Breast epithelium (tissue), 4 donors: ENCODE measurements at regions not wholly inside any gene's neighbourhood (a gene's known extent, or its start where the extent isn't known, plus 50 kb on each side); places are given as distances from the start of the nearest gene placed in this dataset.

Source experiments
- DNase-seq, 2 donors: peaks; one replicate each; pipeline ENCODE4 v3.0.0-alpha.2; 2019; ENCODE audit warnings: low spot score in 2 of 2
- H3K27ac ChIP-seq, 2 donors: fragments of 200-600 bp; sonication (generic) in 1 of 2; one replicate each; pipeline ENCODE4 v1.5.1; 2016 to 2019; ENCODE audit warnings: mild to moderate bottlenecking in 1 of 2
- H3K27me3 ChIP-seq, 2 donors: fragments of 200-600 bp; sonication (generic) in 1 of 2; one replicate each; pipeline versions ENCODE4 v1.5.1 to v1.6.0; 2017 to 2019; ENCODE audit warnings: control low read depth in 1 of 2, mild to moderate bottlenecking in 1 of 2
- H3K36me3 ChIP-seq: fragments of 200-600 bp; one replicate; pipeline ENCODE4 v1.5.1; 2019
- H3K4me1 ChIP-seq, 2 donors: fragments of 200-600 bp; sonication (generic); one replicate each; pipeline ENCODE4 v1.5.1; 2016 to 2019; ENCODE audit warnings: control low read depth in 1 of 2
- H3K4me3 ChIP-seq, 3 donors: fragments of 200-600 bp; sonication (generic); 1 replicate in 2 of 3; 2 replicates in 1 of 3; pipeline ENCODE4 v1.5.1; 2016 to 2019; ENCODE audit warnings: mild to moderate bottlenecking in 3 of 3, moderate library complexity in 2 of 3
- H3K9me3 ChIP-seq, 2 donors: fragments of 200-600 bp; sonication (generic) in 1 of 2; one replicate each; pipeline ENCODE4 v1.5.1; 2016 to 2019; ENCODE audit warnings: control low read depth in 1 of 2
- POLR2A ChIP-seq: fragments of 450-650 bp; IDR thresholded peaks from one replicate; pipeline ENCODE4 v1.6.1; 2016; ENCODE audit warnings: antibody characterized with exemption, mild to moderate bottlenecking, moderate library complexity
- POLR2AphosphoS5 ChIP-seq, 3 donors: sonication (generic); formaldehyde crosslinking; IDR thresholded peaks; one replicate each; pipeline ENCODE4 v1.6.1; 2017; ENCODE audit warnings: antibody characterized with exemption in 3 of 3
- intact Hi-C: fragments of 100-400 bp; cut with DNase I; formaldehyde crosslinking; loops from one replicate; pipeline ENCODE4 v1.15.1; 2023; ENCODE audit warnings: low total_unique reads
- TF ChIP-seq, protein P1 (sequence below), 3 donors: fragments of 450-650 bp; IDR thresholded peaks; one replicate each; pipeline ENCODE4 v1.5.1; 2016 to 2017; ENCODE audit warnings: antibody characterized with exemption in 3 of 3, mild to moderate bottlenecking in 3 of 3, moderate library complexity in 3 of 3

DNA sequence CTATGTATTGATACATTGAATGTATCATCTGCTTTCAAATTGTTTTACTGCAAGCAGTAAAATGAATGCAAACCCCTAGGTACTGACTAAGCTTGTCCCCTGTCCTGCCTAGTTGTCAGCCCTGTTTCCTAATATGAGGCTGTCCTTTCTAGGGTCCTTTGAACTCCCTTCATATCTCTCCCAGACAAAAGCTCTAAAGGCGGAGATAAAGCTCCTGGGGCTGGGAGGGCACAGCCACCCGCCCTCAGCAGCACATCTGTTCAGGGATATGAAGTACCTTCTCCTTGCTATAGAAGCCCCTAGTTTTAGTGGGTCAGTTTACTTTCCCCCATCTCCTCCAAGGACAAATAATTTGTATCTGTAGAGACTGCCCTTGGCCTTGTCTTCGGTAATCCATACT lies 93.1 kb upstream of the ETS2 start:
- no peak for DNase-seq
- no peaks in the 10 kb centered on the region for H3K9me3 ChIP-seq
- no peak for TF ChIP-seq POLR2A
- TF ChIP-seq, protein P1, sequence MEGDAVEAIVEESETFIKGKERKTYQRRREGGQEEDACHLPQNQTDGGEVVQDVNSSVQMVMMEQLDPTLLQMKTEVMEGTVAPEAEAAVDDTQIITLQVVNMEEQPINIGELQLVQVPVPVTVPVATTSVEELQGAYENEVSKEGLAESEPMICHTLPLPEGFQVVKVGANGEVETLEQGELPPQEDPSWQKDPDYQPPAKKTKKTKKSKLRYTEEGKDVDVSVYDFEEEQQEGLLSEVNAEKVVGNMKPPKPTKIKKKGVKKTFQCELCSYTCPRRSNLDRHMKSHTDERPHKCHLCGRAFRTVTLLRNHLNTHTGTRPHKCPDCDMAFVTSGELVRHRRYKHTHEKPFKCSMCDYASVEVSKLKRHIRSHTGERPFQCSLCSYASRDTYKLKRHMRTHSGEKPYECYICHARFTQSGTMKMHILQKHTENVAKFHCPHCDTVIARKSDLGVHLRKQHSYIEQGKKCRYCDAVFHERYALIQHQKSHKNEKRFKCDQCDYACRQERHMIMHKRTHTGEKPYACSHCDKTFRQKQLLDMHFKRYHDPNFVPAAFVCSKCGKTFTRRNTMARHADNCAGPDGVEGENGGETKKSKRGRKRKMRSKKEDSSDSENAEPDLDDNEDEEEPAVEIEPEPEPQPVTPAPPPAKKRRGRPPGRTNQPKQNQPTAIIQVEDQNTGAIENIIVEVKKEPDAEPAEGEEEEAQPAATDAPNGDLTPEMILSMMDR (IDR thresholded peaks at IDR 0.05), result no peak
- TF ChIP-seq POLR2AphosphoS5 (IDR thresholded peaks at IDR 0.05), result no peak
- no peak overlapping the region for H3K27ac ChIP-seq
- no peak overlapping the region for H3K4me3 ChIP-seq
- H3K27me3 ChIP-seq, result no peaks in the 10 kb centered on the region
- intact Hi-C loops, result no loop called here
- no peaks in the 10 kb centered on the region for H3K36me3 ChIP-seq
- no peaks in the 10 kb centered on the region for H3K4me1 ChIP-seq

DNA sequence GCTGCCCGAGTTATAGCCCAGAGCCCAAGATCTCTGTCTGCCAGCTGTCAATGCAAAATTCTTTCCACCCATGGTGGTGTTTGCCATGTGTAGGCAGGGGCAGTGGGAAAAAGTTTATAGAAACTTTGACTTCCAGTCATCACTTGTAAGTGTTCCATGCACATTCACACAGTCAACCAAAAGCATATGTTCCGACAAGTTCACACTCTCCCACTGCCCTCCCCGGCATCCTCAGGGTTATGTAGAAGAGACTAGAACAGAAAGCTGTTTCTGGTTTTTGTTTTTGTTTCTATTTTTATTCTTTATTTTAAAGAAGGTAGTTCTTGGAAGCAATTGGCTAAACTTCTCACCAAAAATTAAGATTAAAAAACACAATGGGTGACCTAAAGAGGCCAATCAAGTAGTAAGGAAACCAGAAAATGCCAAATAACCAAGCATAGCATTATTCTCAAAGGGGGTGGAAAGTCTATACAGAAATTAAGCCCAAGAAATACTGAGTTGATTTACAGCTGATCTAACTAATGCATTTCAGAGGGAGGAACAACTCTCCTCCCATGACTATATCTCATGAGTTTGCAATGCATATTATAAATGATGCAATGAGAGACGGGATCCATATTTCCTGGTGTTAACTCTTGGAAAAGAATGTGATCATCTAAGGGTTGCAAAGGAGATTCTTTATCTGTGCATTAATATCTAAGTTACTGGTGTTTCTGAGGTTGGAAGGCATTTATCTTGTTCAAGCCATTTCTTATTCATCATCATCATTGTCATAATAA lies 91.5 kb upstream of the ETS2 start:
- no peak for DNase-seq
- H3K9me3 ChIP-seq, result no peaks in the 10 kb centered on the region
- intact Hi-C loops, result no loop called here
- TF ChIP-seq POLR2A (no peak), POLR2AphosphoS5 (IDR thresholded peaks at IDR 0.05) (no peak)
- TF ChIP-seq, protein P1 (IDR thresholded peaks at IDR 0.05), result no peak
- no peak overlapping the region for H3K27ac ChIP-seq
- no peaks in the 10 kb centered on the region for H3K36me3 ChIP-seq
- H3K4me3 ChIP-seq, result no peak overlapping the region
- no peaks in the 10 kb centered on the region for H3K27me3 ChIP-seq
- no peaks in the 10 kb centered on the region for H3K4me1 ChIP-seq

- Histone ChIP-seq H3K36me3 (no peaks in the 10 kb centered on the region), H3K4me3 (no peak overlapping the region), H3K4me1 (no peaks in the 10 kb centered on the region), H3K27me3 (no peaks in the 10 kb centered on the region), H3K27ac (no peak overlapping the region), H3K9me3 (no peaks in the 10 kb centered on the region)
- intact Hi-C loops, result no loop called here
- TF ChIP-seq POLR2AphosphoS5 (IDR thresholded peaks at IDR 0.05), result no peak
- TF ChIP-seq, protein P1 (IDR thresholded peaks at IDR 0.05), result no peak
- no peak for TF ChIP-seq POLR2A
- no peak for DNase-seq
Observed at GRCh38 chr21:38714999-38715398, 90.7 kb upstream of the ETS2 start.

DNA sequence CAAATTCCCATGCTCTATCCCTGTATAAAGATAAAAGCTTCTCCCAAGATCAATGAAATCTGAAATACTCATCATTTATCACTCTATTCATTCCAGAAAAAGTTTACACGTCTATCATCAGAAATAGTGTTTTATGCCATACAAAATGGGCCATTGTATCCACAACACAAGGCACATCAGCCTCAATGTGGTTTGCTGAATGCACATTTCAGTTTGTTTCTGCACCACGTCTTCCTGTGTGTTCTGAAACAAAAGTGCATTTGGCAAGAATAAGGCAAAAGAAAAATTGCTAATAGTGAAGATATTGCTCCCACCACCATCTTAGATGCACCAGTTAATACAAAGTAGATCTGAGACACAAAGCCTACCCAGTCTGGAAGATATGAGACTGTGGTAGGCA lies 89.6 kb upstream of the ETS2 start:
- no peak overlapping the region for H3K27ac ChIP-seq
- TF ChIP-seq, protein P1 (IDR thresholded peaks at IDR 0.05), result no peak
- TF ChIP-seq POLR2AphosphoS5 (IDR thresholded peaks at IDR 0.05) (no peak), POLR2A (no peak)
- no peak overlapping the region for H3K4me3 ChIP-seq
- no peaks in the 10 kb centered on the region for H3K36me3 ChIP-seq
- no peaks in the 10 kb centered on the region for H3K4me1 ChIP-seq
- H3K9me3 ChIP-seq, result no peaks in the 10 kb centered on the region
- DNase-seq, result no peak
- intact Hi-C loops, result no loop called here
- no peaks in the 10 kb centered on the region for H3K27me3 ChIP-seq

- Histone ChIP-seq H3K4me1 (no peaks in the 10 kb centered on the region), H3K27ac (no peak overlapping the region), H3K4me3 (no peak overlapping the region), H3K9me3 (no peaks in the 10 kb centered on the region), H3K27me3 (no peaks in the 10 kb centered on the region), H3K36me3 (no peaks in the 10 kb centered on the region)
- TF ChIP-seq, protein P1 (IDR thresholded peaks at IDR 0.05), result no peak
- no peak for TF ChIP-seq POLR2AphosphoS5 (IDR thresholded peaks at IDR 0.05)
- no peak for TF ChIP-seq POLR2A
- intact Hi-C loops, result no loop called here
- DNase-seq, result no peak
Observed at GRCh38 chr21:38716942-38717341, 88.8 kb upstream of the ETS2 start.
